ENCODE measurements at regions not wholly inside any gene's neighbourhood (a gene's known extent, or its start where the extent isn't known, plus 50 kb on each side); places are given as distances from the start of the nearest gene placed in this dataset.

- no peak for TF ChIP-seq POLR2A (IDR thresholded peaks at IDR 0.05; ENCODE audit: extremely low read depth, insufficient read length)
- no peak for TF ChIP-seq CTCF (IDR thresholded peaks at IDR 0.05; ENCODE audit: low read depth, low read length)
- TF ChIP-seq, protein P1, sequence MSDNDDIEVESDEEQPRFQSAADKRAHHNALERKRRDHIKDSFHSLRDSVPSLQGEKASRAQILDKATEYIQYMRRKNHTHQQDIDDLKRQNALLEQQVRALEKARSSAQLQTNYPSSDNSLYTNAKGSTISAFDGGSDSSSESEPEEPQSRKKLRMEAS (IDR thresholded peaks at IDR 0.05; ENCODE audit: low read depth, low read length) = no peak
- TF ChIP-seq MYC (IDR thresholded peaks at IDR 0.05; ENCODE audit: low read depth, low read length) = no peak
These were observed 467.2 kb downstream of the MED13L start for GRCh38 chr12:115810122-115810901.
